CD14-positive monocyte (primary cell): ENCODE measurements at regions not wholly inside any gene's neighbourhood (a gene's known extent, or its start where the extent isn't known, plus 50 kb on each side); places are given as distances from the start of the nearest gene placed in this dataset.

Source experiments
- DNase-seq, 3 donors: peaks; one replicate each; pipeline ENCODE4 v3.0.0-alpha.2; 2011 to 2022
- H2AFZ ChIP-seq: 2 replicates; pipeline ENCODE4 v1.6.0; 2012; ENCODE audit warnings: mild to moderate bottlenecking, low read depth, low read length, inconsistent platforms; ENCODE audit not compliant: insufficient read depth, poor library complexity, severe bottlenecking
- H3K27ac ChIP-seq, 2 donors: 1 replicate in 1 of 2; 2 replicates in 1 of 2; pipeline ENCODE4 v1.5.1; 2012 to 2013; ENCODE audit warnings: low read length in 2 of 2, control low read depth in 1 of 2, inconsistent platforms in 1 of 2, low read depth in 1 of 2, mild to moderate bottlenecking in 1 of 2
- H3K27me3 ChIP-seq, 2 donors: one replicate each; pipeline versions ENCODE4 v1.6.0 to v1.6.1; 2011 to 2013; ENCODE audit warnings: low read length in 2 of 2; ENCODE audit not compliant: control insufficient read depth in 2 of 2, insufficient read depth in 2 of 2
- H3K36me3 ChIP-seq, 2 donors: replicated peaks in 1 of 2; 1 replicate in 1 of 2; 2 replicates in 1 of 2; pipeline versions ENCODE4 v1.5.1 to v1.6.1; 2012 to 2013; ENCODE audit warnings: low read length in 2 of 2, control low read depth in 1 of 2, inconsistent platforms in 1 of 2, mild to moderate bottlenecking in 1 of 2; ENCODE audit not compliant: insufficient read depth in 2 of 2, control insufficient read depth in 1 of 2
- H3K4me1 ChIP-seq, 2 donors: 1 replicate in 1 of 2; 2 replicates in 1 of 2; pipeline versions ENCODE4 v1.5.1 to v1.6.1; 2012 to 2013; ENCODE audit warnings: low read length in 2 of 2, control low read depth in 1 of 2, inconsistent platforms in 1 of 2, mild to moderate bottlenecking in 1 of 2, moderate library complexity in 1 of 2; ENCODE audit not compliant: insufficient read depth in 2 of 2, control insufficient read depth in 1 of 2
- H3K4me2 ChIP-seq: replicated peaks from 2 replicates; pipeline ENCODE3; 2012; ENCODE audit warnings: low read length, moderate library complexity, mild to moderate bottlenecking; ENCODE audit not compliant: poor library complexity, severe bottlenecking; ENCODE audit errors: extremely low read depth
- H3K4me3 ChIP-seq, 3 experiments: fragments of 200-600 bp in 1 of 3; sonication (generic) in 1 of 3; replicated peaks in 1 of 3; 1 replicate in 2 of 3; 2 replicates in 1 of 3; pipeline ENCODE4 v1.5.1; 2011 to 2013; ENCODE audit warnings: low read length in 3 of 3, mild to moderate bottlenecking in 3 of 3, control low read depth in 2 of 3, low read depth in 2 of 3, inconsistent platforms in 1 of 3, moderate library complexity in 1 of 3
- H3K79me2 ChIP-seq: 2 replicates; pipeline ENCODE4 v1.6.0; 2012; ENCODE audit warnings: mild to moderate bottlenecking, control low read depth, inconsistent platforms, low read length, moderate library complexity; ENCODE audit not compliant: insufficient read depth
- H3K9ac ChIP-seq: 2 replicates; pipeline ENCODE4 v1.6.0; 2017; ENCODE audit warnings: low read length, mild to moderate bottlenecking; ENCODE audit not compliant: insufficient read depth, poor library complexity, severe bottlenecking
- H3K9me3 ChIP-seq, 2 donors: replicated peaks in 1 of 2; 1 replicate in 1 of 2; 2 replicates in 1 of 2; pipeline versions ENCODE4 v1.5.1 to v1.6.1; 2012 to 2013; ENCODE audit warnings: low read length in 2 of 2, control low read depth in 1 of 2; ENCODE audit not compliant: control insufficient read depth in 1 of 2, insufficient read depth in 1 of 2
- H4K20me1 ChIP-seq: 2 replicates; pipeline ENCODE4 v1.6.0; 2012; ENCODE audit warnings: mild to moderate bottlenecking, low read length, control low read depth, moderate library complexity; ENCODE audit not compliant: insufficient read depth
- H3K27ac Mint-ChIP-seq, 7 donors: one replicate each; pipeline ENCODE4 v1.8.0; 2020; ENCODE audit warnings: mild to moderate bottlenecking in 7 of 7, mixed read lengths in 7 of 7, moderate library complexity in 6 of 7, inconsistent platforms in 2 of 7
- H3K27me3 Mint-ChIP-seq, 3 donors: one replicate each; pipeline ENCODE4 v1.8.0; 2021 to 2022; ENCODE audit warnings: low read depth in 3 of 3, mild to moderate bottlenecking in 3 of 3, mixed read lengths in 3 of 3, moderate library complexity in 3 of 3, inconsistent platforms in 1 of 3
- H3K36me3 Mint-ChIP-seq, 2 donors: one replicate each; pipeline ENCODE4 v1.8.0; 2020; ENCODE audit warnings: mixed read lengths in 2 of 2, inconsistent platforms in 1 of 2, mild to moderate bottlenecking in 1 of 2
- H3K4me1 Mint-ChIP-seq: one replicate; pipeline ENCODE4 v1.8.0; 2020; ENCODE audit warnings: mild to moderate bottlenecking, mixed read lengths
- H3K4me3 Mint-ChIP-seq, 2 donors: one replicate each; pipeline ENCODE4 v1.8.0; 2020; ENCODE audit warnings: mild to moderate bottlenecking in 2 of 2, mixed read lengths in 2 of 2, moderate library complexity in 1 of 2
- H3K9me3 Mint-ChIP-seq, 7 donors: one replicate each; pipeline ENCODE4 v1.8.0; 2020 to 2022; ENCODE audit warnings: mixed read lengths in 7 of 7, mild to moderate bottlenecking in 6 of 7, moderate library complexity in 6 of 7, inconsistent platforms in 2 of 7
- whole genome bisulfite sequencing: methylation state at CpG from one replicate; pipeline ENCODE4 v1.1.5; 2013; ENCODE audit warnings: missing lambda C conversion rate; ENCODE audit not compliant: insufficient coverage; 5-methylcytosine and 5-hydroxymethylcytosine counted together
- intact Hi-C, 2 donors: fragments of 100-400 bp; cut with micrococcal nuclease; formaldehyde crosslinking; loops; one replicate each; pipeline versions ENCODE4 v1.15.0 to v1.15.1; 2023
- TF ChIP-seq, protein P1 (sequence below): fragments of 200-600 bp; IDR thresholded peaks from one replicate; pipeline ENCODE4 v1.8.0; 2022; ENCODE audit warnings: antibody characterized with exemption, mild to moderate bottlenecking

DNA sequence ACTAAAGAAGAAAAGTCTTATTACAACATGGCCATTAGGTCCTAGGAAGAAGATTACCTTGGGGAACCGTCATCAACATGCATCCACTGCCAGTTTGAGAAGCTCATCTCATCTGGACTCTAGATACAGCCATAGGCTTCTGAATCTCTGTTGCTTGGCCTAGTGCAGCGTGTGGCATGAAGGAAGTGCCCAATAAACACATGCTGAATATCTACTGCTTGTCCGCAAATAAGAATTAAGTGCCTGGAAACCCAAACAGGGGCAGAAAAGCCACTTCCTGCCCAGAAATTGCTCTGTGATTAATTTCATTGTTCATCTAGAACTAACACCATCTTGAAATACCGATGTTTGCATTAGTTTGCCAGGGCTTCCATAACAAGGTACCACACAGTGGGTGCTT, 241.1 kb upstream of the KLF3 start:
- Histone ChIP-seq H3K27ac (no peak overlapping the region), H3K4me2 (no peak overlapping the region), H2AFZ (no peak overlapping the region), H3K9ac (no peak overlapping the region), H3K36me3 (no peaks in the 10 kb centered on the region), H3K9me3 (peaks cover 8 to 9% of the 10 kb centered on the region in 2 donors), H4K20me1 (no peaks in the 10 kb centered on the region), H3K4me1 (no peaks in the 10 kb centered on the region), H3K79me2 (no peaks in the 10 kb centered on the region), H3K27me3 (no peaks in the 10 kb centered on the region), H3K4me3 (no peak overlapping the region)
- TF ChIP-seq, protein P1, sequence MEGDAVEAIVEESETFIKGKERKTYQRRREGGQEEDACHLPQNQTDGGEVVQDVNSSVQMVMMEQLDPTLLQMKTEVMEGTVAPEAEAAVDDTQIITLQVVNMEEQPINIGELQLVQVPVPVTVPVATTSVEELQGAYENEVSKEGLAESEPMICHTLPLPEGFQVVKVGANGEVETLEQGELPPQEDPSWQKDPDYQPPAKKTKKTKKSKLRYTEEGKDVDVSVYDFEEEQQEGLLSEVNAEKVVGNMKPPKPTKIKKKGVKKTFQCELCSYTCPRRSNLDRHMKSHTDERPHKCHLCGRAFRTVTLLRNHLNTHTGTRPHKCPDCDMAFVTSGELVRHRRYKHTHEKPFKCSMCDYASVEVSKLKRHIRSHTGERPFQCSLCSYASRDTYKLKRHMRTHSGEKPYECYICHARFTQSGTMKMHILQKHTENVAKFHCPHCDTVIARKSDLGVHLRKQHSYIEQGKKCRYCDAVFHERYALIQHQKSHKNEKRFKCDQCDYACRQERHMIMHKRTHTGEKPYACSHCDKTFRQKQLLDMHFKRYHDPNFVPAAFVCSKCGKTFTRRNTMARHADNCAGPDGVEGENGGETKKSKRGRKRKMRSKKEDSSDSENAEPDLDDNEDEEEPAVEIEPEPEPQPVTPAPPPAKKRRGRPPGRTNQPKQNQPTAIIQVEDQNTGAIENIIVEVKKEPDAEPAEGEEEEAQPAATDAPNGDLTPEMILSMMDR: no peak
- no peak for DNase-seq
- Mint-ChIP-seq H3K4me3 (no peak overlapping the region), H3K27me3 (peaks cover 0 to 2% (median 0%) of the 10 kb centered on the region in 3 donors), H3K27ac (no peak overlapping the region), H3K36me3 (no peaks in the 10 kb centered on the region), H3K4me1 (peaks cover 9% of the 10 kb centered on the region), H3K9me3 (peaks cover 6 to 15% (median 9%) of the 10 kb centered on the region in 7 donors)
- intact Hi-C loops: no loop called here
- WGBS: 62% methylated on average over 3 of the region's 4 CpGs

DNA sequence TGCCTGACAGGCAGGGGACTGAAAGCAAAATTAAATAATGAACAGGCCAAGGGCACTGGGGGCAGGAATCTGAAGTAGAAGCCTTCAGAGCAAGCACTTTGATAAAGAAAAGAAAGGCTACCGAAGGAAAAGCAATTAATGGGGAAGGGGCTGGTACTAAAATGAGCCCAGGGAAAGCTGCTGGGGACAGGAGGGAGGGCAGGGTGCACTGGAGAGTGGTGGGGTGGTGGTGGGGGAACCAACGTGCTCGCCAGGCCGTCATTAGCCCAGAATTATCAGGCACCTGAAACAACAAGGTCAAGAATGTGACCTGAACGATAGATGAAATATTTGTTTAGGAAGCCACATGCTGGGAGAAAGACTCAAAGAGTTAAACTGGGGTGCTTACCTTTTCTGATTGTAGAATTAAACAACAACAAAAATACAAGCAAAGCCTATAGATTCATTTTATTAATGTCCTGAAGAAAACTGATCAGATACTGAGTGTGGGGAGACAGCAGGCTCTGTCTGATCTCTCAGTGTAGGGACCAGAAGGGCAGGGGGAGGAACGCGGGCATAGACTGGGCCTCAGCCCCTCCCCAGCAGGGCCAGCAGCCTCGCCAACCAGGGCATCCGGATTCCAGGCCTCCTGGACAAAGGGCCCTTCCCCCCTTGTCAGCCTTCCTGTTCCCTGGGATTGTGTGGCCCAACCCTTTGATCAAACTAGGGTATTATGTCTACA, 239.7 kb upstream of the KLF3 start:
- no peak for DNase-seq
- Histone ChIP-seq H3K9me3 (peaks cover 8 to 9% of the 10 kb centered on the region in 2 donors), H3K4me1 (no peaks in the 10 kb centered on the region), H3K27ac (no peak overlapping the region), H3K27me3 (no peaks in the 10 kb centered on the region), H3K4me3 (no peak overlapping the region), H3K4me2 (no peak overlapping the region), H4K20me1 (no peaks in the 10 kb centered on the region), H3K36me3 (no peaks in the 10 kb centered on the region), H3K9ac (no peak overlapping the region), H2AFZ (no peak overlapping the region), H3K79me2 (no peaks in the 10 kb centered on the region)
- H3K4me3 Mint-ChIP-seq: no peak overlapping the region
- 87% methylated on average over 5 of the region's 9 CpGs for WGBS
- H3K36me3 Mint-ChIP-seq: no peaks in the 10 kb centered on the region
- H3K27me3 Mint-ChIP-seq: peaks cover 0 to 2% (median 0%) of the 10 kb centered on the region in 3 donors
- H3K4me1 Mint-ChIP-seq: no peaks in the 10 kb centered on the region
- TF ChIP-seq, protein P1: no peak
- H3K27ac Mint-ChIP-seq: no peak overlapping the region
- intact Hi-C loops: no loop called here
- peaks cover 6 to 15% (median 9%) of the 10 kb centered on the region in 7 donors for H3K9me3 Mint-ChIP-seq
